Stimulated activated CD8-positive, alpha-beta memory T cell treated with anti-CD3 and anti-CD28 coated beads, Interleukin-12 subunit alpha, Interleukin-12 subunit beta, amount 100 ng/mL, for 24 hours (primary cell): ENCODE measurements at regions not wholly inside any gene's neighbourhood (a gene's known extent, or its start where the extent isn't known, plus 50 kb on each side); places are given as distances from the start of the nearest gene placed in this dataset.
"Not testable (repeated sequence)": the region's sequence is repeated elsewhere in the genome, so short reads cannot be mapped to it uniquely, and the experiment has no call there.

ENCODE experiments used
- DNase-seq: peaks from one replicate; pipeline ENCODE4 v3.0.0-alpha.2; 2020; ENCODE audit errors: extremely low read depth

GRCh38 chr19:28084659-28085157, 1128.2 kb downstream of the UQCRFS1 start:
- not testable (repeated sequence) for DNase-seq

DNA sequence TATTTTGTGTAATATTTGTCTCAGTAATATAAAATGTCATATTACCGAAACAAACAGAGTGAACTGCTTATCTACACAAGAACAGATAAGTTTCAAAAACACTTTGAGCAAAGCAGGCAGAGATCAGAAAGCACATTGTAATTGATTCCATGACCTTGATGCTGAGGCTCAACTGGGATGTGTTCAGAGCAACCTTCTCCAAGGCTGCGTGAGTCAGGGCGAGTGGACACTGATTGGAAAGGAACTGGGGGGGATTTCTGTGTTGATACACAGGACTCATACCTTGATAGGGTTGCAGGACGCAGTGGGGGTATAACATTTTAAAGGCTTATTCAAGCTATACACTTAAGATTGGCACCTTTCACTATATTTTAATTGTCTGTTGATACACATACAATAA, 1136.3 kb downstream of the UQCRFS1 start:
- no peak for DNase-seq

DNA sequence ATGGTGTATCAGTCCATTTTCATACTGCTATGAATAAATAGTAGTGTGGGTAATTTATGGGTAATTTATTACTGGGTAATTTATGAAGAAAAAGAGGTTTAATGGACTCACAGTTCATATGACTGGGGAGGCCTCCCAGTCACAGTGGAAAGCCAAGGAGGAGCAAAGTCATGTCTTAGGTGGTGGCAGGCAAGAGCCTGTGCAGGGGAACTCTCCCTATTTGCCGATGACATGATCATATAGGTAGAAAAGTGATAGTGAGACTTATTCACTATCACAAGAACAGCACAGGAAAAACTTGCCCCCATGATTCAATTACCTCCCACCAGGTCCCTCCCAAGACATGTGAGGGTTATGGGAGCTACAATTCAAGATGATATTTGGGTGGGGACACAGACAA, 1137.7 kb downstream of the UQCRFS1 start:
- DNase-seq = no peak

DNA sequence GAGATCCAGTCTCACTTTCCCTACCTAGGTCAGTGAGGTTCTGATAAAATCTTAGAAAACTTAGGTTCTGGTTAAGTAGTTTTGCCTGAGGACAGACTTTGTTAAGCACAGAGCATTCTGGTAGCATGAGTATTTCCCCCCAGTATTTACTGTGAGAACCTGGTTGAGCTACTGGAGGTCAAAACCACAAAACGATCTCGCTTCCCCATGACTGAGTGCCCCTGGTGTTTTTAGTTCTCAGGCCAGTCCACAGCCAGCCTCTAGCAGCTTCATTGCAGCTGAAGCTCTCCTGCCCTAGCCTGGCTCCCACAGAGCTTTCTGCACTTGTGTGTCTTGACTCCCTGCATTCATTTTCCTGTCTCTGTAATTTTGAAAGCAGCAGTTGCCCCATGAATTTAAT, 1138.2 kb downstream of the UQCRFS1 start:
- DNase-seq = no peak

DNA sequence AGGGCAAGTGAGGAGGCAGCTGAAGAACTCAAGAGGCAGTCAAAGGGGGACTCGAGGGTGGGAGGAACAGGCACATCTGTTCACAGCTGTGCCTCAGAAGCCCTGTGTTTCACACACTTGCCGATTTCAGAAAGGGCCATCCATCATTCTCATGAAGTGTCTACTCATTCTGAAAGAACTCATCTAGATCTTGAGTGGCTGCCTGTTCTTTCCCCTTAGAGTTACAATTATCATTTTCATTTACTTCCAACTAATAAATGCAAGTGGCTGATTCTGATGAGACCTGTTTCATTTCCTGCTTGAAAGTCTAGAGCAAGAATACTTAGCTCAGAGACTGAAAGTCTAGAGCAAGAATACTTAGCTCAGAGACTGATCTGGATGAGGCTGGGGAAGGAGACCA, 1145.1 kb downstream of the UQCRFS1 start:
- DNase-seq = no peak

DNA sequence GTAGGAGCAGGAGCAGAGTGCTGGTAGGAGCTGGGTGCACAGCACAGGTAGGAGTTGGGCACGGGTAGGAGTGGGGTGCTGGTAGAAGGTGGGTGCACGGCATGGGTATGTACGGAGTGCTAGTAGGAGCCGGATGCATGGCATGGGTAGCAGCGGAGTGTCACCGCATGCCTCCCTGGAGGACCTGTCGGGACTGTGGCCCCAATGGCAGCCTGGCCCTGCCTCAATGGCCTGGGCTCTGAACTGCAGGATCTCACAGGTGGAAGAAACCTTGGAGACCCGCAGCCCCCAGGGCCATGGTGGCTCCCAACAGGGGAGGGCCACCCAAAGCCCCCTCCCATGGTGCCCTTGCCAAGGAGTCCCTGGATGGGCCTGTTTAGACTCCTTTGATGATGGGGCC, 1146.0 kb downstream of the UQCRFS1 start:
- no peak for DNase-seq

DNA sequence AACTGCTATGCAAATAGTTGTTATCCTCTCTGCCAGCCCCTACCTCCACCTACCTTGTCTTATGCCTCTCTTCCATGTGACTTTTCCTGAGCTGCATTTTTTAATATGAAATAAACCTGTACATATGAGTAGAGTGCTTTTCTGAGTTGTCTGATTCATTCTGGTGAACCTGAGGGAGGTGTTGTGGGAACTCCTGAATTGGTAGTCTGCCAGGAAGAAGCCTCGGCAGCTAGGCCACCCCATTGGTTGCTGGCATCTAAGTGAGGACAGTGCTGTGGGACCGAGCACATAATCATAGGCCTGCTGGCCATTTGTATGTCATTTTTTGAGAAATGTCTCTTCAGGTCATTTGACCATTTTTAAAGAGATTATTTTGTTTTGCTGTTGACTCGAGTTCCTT, 1146.8 kb downstream of the UQCRFS1 start:
- no peak for DNase-seq

DNA sequence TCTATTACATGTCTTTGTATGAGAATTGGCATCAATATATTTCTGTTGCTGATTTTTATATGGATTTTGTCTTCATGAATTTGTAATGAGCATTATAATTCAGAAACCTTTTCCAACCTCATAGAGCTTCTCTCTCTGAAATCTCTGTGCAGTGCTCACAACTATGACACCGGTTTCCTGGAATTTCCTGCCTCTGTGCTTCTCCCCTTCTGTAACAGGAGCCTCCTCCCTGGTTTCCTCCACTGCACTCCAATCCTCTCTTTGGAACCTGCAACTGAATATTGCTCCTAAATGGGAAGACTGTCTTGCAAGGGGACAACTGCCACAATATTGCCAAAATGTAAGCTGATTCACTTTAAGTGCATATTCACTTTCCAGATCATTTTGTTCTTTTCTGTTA, 1147.9 kb downstream of the UQCRFS1 start:
- no peak for DNase-seq

GRCh38 chr19:28063702-28064101, 1149.2 kb downstream of the UQCRFS1 start:
- no peak for DNase-seq

GRCh38 chr19:28061111-28061510, 1151.8 kb downstream of the UQCRFS1 start:
- no peak for DNase-seq

DNA sequence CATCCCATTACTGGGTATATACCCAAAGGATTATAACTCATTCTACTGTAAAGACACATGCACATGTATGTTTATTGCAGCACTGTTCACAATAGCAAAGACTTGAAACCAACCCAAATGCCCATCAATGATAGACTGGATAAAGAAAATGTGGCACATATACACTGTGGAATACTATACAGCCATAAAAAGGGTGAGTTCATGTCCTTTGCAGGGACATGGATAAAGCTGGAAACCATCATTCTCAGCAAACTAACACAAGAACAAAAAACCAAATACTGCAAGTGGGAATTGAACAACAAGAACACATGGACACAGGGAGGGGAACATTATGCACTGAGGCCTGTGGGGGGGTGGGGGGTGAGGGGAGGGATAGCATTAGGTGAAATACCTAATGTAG, 1155.9 kb downstream of the UQCRFS1 start:
- not testable (repeated sequence) for DNase-seq

- DNase-seq = no peak
Measured at GRCh38 chr19:28051047-28051446, 1161.9 kb downstream of the UQCRFS1 start.

DNA sequence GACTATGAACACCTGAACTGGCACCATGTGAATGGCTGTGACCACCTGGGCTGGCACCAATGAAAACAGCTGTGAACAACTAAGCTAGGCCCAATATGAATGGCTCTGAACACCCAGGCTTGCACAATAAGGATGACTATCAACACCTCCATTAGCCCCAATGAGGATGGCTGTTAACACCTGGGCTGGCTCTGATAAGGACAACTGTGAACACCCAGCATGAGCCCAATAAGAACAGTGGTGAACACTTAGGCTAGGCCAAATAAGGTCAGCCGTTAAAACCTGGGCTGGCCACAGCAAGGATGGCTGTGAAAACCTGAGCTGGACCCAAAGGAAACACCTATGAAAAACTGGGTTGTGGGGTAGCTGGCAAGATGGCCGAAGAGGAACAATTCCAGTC, 1163.1 kb downstream of the UQCRFS1 start:
- no peak for DNase-seq

DNA sequence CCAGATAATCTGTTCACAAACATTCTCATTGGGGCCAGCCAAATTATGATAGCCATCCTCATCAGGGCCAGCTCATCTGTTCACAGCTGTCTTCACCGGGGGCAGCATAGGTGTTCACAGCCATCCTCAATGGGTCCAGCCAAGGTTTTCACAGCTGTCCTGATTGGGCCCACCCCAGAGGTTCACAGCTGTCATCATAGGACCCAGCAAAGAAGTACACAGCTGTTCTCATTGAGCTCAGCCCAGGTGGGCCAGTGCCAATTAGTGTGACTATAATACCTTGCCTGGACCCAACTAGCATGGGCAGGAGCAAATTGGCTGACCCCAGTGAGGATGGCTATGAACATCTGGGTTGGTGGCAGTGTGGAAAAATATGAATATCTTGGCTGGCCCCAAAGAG, 1166.0 kb downstream of the UQCRFS1 start:
- DNase-seq = no peak

- no peak for DNase-seq
Measured at GRCh38 chr19:28045621-28046020, 1167.3 kb downstream of the UQCRFS1 start.

GRCh38 chr19:28044477-28044876, 1168.5 kb downstream of the UQCRFS1 start:
- no peak for DNase-seq

GRCh38 chr19:28042516-28042915, 1170.4 kb downstream of the UQCRFS1 start:
- DNase-seq = no peak

- DNase-seq = no peak
Measured at GRCh38 chr19:28039677-28040381, 1173.1 kb downstream of the UQCRFS1 start.

DNA sequence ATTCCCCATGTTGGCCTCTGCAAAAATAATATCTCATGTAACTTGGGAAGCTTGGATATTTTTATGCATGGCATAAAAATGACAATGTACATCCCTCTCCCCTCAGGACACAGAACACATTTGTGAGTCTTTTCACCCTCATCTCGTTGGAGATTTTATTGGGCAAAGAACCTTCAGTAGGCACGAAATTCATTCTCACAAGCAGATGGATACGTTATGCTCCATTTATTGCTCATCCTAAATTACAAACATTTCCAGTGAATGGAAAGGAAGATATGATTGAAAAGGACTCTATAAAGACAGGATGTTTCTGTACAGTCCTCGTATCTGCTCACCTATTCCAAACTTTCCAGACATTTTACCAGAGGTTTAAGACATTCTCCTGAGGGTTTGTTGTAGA, 1175.8 kb downstream of the UQCRFS1 start:
- no peak for DNase-seq

- DNase-seq = no peak
Measured at GRCh38 chr19:28036486-28036885, 1176.5 kb downstream of the UQCRFS1 start.

DNA sequence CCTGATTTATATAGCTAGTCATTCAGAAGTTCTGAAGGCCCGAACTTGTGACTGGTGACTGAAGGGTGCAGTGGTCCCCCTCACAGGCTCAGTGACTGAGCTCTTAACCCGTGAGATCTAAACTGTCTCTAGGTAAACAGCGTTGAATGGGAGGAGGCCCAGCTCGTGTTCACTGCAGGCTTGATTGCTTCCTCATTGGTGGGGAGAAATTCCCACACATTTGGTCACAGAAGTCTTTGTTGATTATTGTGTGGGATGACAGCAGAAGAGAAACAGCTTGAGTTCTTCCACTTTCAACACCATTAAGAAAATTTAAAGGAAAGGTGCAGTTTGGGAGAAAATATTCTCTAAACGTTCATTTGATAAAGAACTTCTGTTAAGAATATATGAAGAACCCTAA, 1178.0 kb downstream of the UQCRFS1 start:
- no peak for DNase-seq

DNA sequence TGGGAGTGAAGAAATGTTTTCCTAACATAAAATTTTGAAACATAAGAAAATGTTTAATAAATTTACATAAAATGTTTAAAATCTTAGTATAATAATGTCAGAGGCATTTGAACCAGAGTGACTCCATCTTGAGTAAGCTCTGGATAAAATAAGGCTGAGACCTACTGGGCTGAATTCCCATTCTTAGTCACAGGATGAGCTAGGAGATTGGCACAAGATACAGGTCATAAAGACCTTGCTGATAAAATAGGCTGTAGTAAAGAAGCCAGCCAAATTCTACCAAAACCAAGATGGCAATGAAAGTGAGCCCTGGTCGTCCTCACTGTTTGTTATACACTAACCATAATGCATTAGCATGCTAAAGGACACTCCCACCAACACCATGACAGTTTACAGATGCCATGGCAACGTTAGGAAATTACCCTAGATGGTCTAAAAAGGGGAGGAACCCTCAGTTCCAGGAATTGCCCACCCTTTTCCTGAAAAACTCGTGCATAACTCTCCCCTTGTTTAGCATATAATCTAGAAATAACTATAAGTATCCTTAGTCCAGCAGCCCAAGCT, 1184.0 kb downstream of the UQCRFS1 start:
- no peak for DNase-seq

DNA sequence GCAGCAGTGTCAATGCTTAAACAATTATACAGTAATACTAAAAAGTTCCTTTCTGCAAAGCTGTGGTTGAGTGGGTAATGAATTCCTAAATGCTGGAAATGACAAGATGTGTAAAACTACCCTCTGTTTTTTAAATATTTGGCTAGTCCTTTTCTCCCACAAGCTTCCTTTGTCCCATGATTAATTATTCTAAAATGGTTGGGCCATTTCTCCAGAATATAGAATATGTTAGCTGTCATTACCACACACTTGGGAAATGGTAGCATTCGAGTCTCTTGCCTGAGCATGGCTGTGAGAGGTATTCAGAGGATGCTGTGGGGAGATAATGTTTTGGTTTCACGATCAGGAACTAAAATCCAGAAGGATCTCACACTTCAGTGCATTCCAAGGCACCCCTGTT, 1185.8 kb downstream of the UQCRFS1 start:
- no peak for DNase-seq

DNA sequence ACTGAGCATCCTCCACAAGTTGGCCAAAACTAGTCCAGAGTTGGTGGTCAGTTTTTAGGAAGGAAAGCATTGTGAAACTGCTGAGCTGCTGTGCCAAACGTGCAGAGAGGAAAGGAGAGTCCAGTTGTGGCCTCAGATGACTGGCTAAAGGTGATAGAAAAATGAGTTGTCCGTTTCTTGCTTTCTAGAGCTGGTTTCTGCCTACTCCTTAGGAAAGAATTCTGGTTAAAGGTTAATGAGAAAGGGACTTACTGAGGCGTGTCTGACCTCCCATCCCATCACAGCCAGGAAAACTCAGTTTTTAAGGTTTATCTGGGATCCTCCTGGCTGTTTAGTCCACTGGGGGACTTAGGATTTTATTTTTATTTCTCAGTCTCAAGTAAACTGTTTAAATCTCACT, 1186.3 kb downstream of the UQCRFS1 start:
- DNase-seq = no peak
